GM11168 (cell line): ENCODE measurements at regions not wholly inside any gene's neighbourhood (a gene's known extent, or its start where the extent isn't known, plus 50 kb on each side); places are given as distances from the start of the nearest gene placed in this dataset.
"Not testable (repeated sequence)": the region's sequence is repeated elsewhere in the genome, so short reads cannot be mapped to it uniquely, and the experiment has no call there.

Source experiments
- in situ Hi-C: fragments of 300-500 bp; cut with MboI; formaldehyde crosslinking; loops from one replicate; pipeline ENCODE4 v1.12.0; 2022; ENCODE audit warnings: low sequenced_read_pairs; ENCODE audit not compliant: unreplicated experiment

GRCh38 chr6:43926634-43927531 lies 156.9 kb downstream of the VEGFA start:
- in situ Hi-C loops = no loop called here

- in situ Hi-C loops = not testable (repeated sequence)
These were observed 155.7 kb downstream of the VEGFA start for GRCh38 chr6:43925636-43926139.

- in situ Hi-C loops = no loop called here
These were observed 154.3 kb downstream of the VEGFA start for GRCh38 chr6:43924222-43924702.

DNA sequence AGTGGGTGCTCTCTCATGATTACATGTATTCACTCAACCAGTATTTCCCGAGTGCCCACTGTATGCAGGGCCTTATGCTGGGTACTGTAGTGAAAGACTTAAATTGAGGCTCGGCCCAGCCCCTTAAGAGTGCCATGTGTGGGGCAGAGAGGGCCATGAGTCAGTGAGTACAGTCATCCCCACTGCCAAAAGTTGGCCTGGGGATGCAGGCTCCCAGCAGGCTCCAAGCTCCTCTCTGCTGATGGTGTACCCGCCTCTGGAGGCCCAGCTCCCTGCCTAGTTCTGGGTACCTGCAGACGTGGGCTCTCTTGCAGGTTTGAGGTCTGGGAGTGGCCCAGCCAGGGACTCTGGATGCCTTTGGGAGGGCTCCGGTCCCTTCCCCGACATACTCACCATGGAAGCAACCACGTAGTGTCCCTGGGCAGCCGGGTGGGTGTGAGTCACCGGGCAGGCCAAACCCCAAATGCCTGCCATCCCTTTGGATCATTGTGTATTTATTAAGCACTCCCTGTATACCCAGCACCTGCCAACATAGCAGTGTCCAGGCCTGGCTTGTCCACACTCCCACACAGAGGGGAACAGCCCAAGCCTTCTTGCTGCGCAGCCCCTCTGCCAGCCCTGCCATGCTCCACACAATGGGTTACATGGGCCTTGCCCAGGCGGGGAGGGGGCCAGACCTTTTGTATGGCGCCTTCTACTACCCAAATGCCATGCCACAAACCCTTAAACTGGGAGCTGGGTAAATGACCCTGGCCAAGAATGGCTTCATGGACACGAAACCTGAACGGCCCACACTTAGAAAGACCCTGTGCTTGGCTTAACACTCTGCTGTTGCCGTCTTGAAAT lies 153.6 kb downstream of the VEGFA start:
- in situ Hi-C loops = no loop called here

- in situ Hi-C loops = no loop called here
These were observed 152.7 kb downstream of the VEGFA start for GRCh38 chr6:43922426-43923375.

DNA sequence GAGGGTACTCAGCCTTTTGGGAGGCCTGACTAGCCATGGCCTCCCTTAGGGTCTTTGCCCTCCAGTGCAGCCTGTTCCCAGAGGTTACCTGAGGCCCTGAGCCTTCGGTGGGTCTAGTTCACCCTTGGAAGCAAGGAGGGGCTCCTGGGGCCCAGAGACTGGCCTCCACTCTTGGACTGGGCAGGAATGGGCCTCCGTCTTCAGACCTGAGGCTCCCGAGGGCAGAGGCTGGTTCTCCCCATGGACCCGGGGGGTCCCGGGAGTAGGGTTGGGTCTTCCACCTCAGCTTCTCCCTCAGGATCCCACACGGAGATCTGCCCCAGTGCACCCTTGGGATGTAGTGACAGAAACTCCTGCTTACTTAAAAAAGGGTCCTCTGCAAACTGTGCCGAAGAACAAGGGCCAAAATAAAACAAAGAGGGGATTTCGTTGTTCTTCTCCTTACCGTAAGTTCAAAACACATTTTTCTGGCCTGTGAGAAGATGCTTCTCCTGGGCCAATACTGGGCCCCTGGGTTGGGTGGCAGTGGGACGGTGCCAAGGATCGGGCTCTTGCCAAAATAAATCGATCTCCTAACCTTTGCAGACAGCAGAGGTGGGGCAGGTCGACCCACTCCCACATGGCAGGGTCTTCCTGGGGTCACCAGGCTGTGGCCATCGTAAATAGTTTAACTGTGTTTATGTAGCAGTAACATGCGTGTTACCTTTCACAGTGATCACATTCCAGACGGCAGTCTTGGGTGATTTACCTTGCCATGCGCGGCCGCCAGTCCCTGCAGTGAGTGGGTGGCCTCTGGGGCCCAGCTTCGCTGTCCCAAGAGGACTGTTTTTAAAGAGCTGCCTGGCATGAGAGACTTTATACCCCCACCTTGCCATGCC lies 151.8 kb downstream of the VEGFA start:
- in situ Hi-C loops = no loop called here

DNA sequence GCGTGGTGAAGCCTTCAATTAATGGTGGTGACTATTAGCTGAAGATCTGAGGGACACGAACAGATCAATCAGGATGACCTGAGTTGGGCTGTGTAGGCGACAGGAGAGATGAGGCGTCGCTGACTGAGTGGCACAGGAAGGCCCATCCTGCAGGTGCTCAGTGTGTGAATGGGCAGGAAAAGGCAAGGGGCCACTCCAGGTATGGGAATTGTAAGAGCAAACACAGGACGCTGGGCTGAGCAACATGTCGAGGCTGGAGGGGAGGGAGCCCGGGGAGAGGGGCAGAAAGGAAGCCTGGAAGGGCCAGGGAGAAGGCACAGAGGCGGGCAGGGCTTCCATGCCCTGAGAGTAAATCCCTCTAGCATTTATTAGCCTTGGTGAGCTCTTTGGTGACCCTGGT lies 151.0 kb downstream of the VEGFA start:
- in situ Hi-C loops = no loop called here

- in situ Hi-C loops = no loop called here
These were observed 149.8 kb downstream of the VEGFA start for GRCh38 chr6:43919774-43920173.

- in situ Hi-C loops = no loop called here
These were observed 147.9 kb downstream of the VEGFA start for GRCh38 chr6:43917878-43918382.

DNA sequence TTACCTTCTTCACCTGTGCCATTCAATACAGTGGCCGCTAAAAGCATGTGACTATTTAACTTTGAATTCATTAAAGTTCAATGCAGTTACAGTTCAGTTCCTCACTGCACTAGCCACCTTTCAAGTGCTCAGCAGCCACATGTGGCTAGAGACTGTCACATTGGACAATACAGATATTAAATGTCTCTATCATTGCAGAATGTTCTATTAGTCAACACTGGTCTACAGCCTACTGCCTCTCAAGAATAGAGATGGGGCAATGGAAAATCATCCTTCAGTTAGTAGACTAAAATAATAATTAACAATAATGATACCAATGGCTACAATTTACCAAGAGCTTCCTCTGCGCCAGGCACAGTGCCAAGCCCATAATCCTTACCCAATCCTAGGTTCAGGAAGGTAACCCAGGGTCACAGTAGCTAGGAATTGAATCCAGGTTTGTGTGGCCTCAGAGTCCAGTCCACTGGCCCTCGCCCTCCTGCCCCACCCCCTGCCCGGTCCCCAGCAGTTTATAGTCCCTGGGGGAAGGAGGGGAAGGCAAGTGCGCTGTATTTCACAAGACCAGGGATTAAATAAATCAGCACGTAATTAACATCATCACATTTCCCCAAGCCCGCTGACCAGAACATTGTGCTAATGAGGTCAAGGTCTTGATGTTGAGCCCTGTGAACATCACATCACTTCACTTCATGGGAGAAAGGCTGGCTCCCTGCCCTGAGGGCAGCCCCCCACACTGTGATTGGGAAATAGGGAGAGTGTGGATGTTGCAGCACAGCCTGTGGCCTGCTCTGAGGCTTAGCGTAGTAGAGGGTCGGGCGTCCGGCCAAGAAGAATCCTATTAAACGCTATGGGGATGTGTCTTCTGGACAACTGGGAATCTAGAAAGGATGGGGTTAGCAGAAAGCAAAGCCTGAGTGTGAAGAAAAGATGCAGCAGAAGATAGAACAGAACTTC lies 147.2 kb downstream of the VEGFA start:
- in situ Hi-C loops = no loop called here

- in situ Hi-C loops = no loop called here
These were observed 146.2 kb downstream of the VEGFA start for GRCh38 chr6:43915986-43916923.

GRCh38 chr6:43915208-43915869 lies 145.3 kb downstream of the VEGFA start:
- in situ Hi-C loops = no loop called here

GRCh38 chr6:43914272-43915147 lies 144.5 kb downstream of the VEGFA start:
- in situ Hi-C loops = no loop called here

- in situ Hi-C loops = no loop called here
These were observed 143.6 kb downstream of the VEGFA start for GRCh38 chr6:43913375-43914271.
